HEK293 (cell line): ENCODE measurements at regions not wholly inside any gene's neighbourhood (a gene's known extent, or its start where the extent isn't known, plus 50 kb on each side); places are given as distances from the start of the nearest gene placed in this dataset.

Source experiments
- BCL11A ChIP-seq: fragments of 450-650 bp; formaldehyde crosslinking; IDR thresholded peaks from 2 replicates; pipeline ENCODE4 v1.5.1; 2016; ENCODE audit warnings: low read depth, missing biosample characterization, missing genetic modification characterization
- CTCF ChIP-seq: fragments of 450-650 bp; formaldehyde crosslinking; IDR thresholded peaks from 2 replicates; pipeline ENCODE4 v1.5.1; 2016; ENCODE audit warnings: missing biosample characterization, missing genetic modification characterization
- GLIS2 ChIP-seq: fragments of 450-650 bp; formaldehyde crosslinking; IDR thresholded peaks from 2 replicates; pipeline ENCODE4 v1.5.1; 2016; ENCODE audit warnings: missing biosample characterization, missing genetic modification characterization
- HIC1 ChIP-seq: fragments of 450-650 bp; formaldehyde crosslinking; IDR thresholded peaks from 2 replicates; pipeline ENCODE4 v1.5.1; 2016; ENCODE audit warnings: missing biosample characterization, missing genetic modification characterization
- KLF1 ChIP-seq: fragments of 450-650 bp; formaldehyde crosslinking; IDR thresholded peaks from 2 replicates; pipeline ENCODE4 v1.5.1; 2016; ENCODE audit warnings: missing biosample characterization, missing genetic modification characterization
- RBAK ChIP-seq: fragments of 450-650 bp; formaldehyde crosslinking; IDR thresholded peaks from 2 replicates; pipeline ENCODE4 v1.5.1; 2016; ENCODE audit warnings: missing biosample characterization, missing genetic modification characterization
- REST ChIP-seq: fragments of 450-650 bp; formaldehyde crosslinking; IDR thresholded peaks from 2 replicates; pipeline ENCODE4 v1.5.1; 2016; ENCODE audit warnings: missing biosample characterization, missing genetic modification characterization
- ZFP37 ChIP-seq: fragments of 450-650 bp; formaldehyde crosslinking; IDR thresholded peaks from 2 replicates; pipeline ENCODE4 v1.5.1; 2016; ENCODE audit warnings: missing biosample characterization, missing genetic modification characterization
- ZNF114 ChIP-seq: fragments of 450-650 bp; formaldehyde crosslinking; IDR thresholded peaks from 2 replicates; pipeline ENCODE4 v1.5.0; 2017; ENCODE audit warnings: missing biosample characterization, missing genetic modification characterization
- ZNF174 ChIP-seq: fragments of 450-650 bp; formaldehyde crosslinking; IDR thresholded peaks from 2 replicates; pipeline ENCODE4 v1.5.0; 2017; ENCODE audit warnings: missing biosample characterization, mild to moderate bottlenecking, missing genetic modification characterization
- ZNF223 ChIP-seq: fragments of 450-650 bp; formaldehyde crosslinking; IDR thresholded peaks from 2 replicates; pipeline ENCODE4 v1.5.1; 2016; ENCODE audit warnings: missing biosample characterization, missing genetic modification characterization
- ZNF404 ChIP-seq: fragments of 450-650 bp; formaldehyde crosslinking; IDR thresholded peaks from 2 replicates; pipeline ENCODE4 v1.5.1; 2017; ENCODE audit warnings: missing biosample characterization, missing genetic modification characterization
- ZNF639 ChIP-seq: fragments of 450-650 bp; formaldehyde crosslinking; IDR thresholded peaks from 2 replicates; pipeline ENCODE4 v1.5.1; 2016; ENCODE audit warnings: missing biosample characterization, missing genetic modification characterization
- ZNF830 ChIP-seq: fragments of 450-650 bp; IDR thresholded peaks from 2 replicates; pipeline ENCODE4 v1.5.0; 2018; ENCODE audit warnings: missing biosample characterization, missing genetic modification characterization, low read depth, mild to moderate bottlenecking, moderate library complexity

GRCh38 chr4:3835527-3836405, 69.6 kb downstream of the ADRA2C start:
- TF ChIP-seq ZNF114 (tag by site-specific recombination), result no peak
- TF ChIP-seq CTCF (tag by site-specific recombination), result no peak
- TF ChIP-seq HIC1 (tag by site-specific recombination), result no peak
- no peak for TF ChIP-seq ZNF223 (tag by site-specific recombination)
- no peak for TF ChIP-seq KLF1
- no peak for TF ChIP-seq ZNF404
- TF ChIP-seq ZNF639 (tag by site-specific recombination), result no peak
- no peak for TF ChIP-seq ZNF830 (tag by site-specific recombination)
- TF ChIP-seq GLIS2 (tag by site-specific recombination), result no peak
- TF ChIP-seq BCL11A (tag by site-specific recombination), result no peak
- TF ChIP-seq ZFP37, result no peak
- TF ChIP-seq REST (tag by site-specific recombination), result no peak
- TF ChIP-seq ZNF174 (tag by site-specific recombination), result no peak
- TF ChIP-seq RBAK (tag by site-specific recombination), result no peak
